ENCODE measurements at regions not wholly inside any gene's neighbourhood (a gene's known extent, or its start where the extent isn't known, plus 50 kb on each side); places are given as distances from the start of the nearest gene placed in this dataset.

GRCh38 chr12:107251288-107251687 is 157.9 kb upstream of the CRY1 start:
- TF ChIP-seq EZH2 (IDR thresholded peaks at IDR 0.05; ENCODE audit: borderline replicate concordance, low read depth, low read length, poor library complexity, severe bottlenecking) (no peak), CTCF (conservative IDR thresholded peaks at IDR 0.05; ENCODE audit: low read depth, low read length) (no peak)
